ENCODE measurements at regions not wholly inside any gene's neighbourhood (a gene's known extent, or its start where the extent isn't known, plus 50 kb on each side); places are given as distances from the start of the nearest gene placed in this dataset.

- Histone ChIP-seq H3K27ac (ENCODE audit: low read depth, low read length) (no peak overlapping the region), H3K4me3 (ENCODE audit: low read length) (no peak overlapping the region), H3K27me3 (ENCODE audit: control insufficient read depth, low read length) (no peaks in the 10 kb centered on the region), H3K36me3 (ENCODE audit: control insufficient read depth, low read length) (no peaks in the 10 kb centered on the region), H4K20me1 (ENCODE audit: control insufficient read depth, insufficient read depth, low read depth, low read length) (no peaks in the 10 kb centered on the region), H3F3A (ENCODE audit: control insufficient read depth, insufficient read depth) (no peaks in the 10 kb centered on the region), H3K79me2 (ENCODE audit: control insufficient read depth, low read length) (no peaks in the 10 kb centered on the region), H3K9me3 (ENCODE audit: control insufficient read depth, insufficient read depth, low read length) (peaks cover 16% of the 10 kb centered on the region; the same call in 1 of the 2 replicates), H3K4me2 (ENCODE audit: low read length) (no peak overlapping the region), H3K4me1 (ENCODE audit: control insufficient read depth, low read length) (no peaks in the 10 kb centered on the region), H3K9me2 (replicated peaks; ENCODE audit: control insufficient read depth, low read length) (no peaks in the 10 kb centered on the region)
- no peak for TF ChIP-seq EZH2phosphoT487 (IDR thresholded peaks at IDR 0.05; ENCODE audit: borderline replicate concordance, low read length)
- TF ChIP-seq, protein P1, sequence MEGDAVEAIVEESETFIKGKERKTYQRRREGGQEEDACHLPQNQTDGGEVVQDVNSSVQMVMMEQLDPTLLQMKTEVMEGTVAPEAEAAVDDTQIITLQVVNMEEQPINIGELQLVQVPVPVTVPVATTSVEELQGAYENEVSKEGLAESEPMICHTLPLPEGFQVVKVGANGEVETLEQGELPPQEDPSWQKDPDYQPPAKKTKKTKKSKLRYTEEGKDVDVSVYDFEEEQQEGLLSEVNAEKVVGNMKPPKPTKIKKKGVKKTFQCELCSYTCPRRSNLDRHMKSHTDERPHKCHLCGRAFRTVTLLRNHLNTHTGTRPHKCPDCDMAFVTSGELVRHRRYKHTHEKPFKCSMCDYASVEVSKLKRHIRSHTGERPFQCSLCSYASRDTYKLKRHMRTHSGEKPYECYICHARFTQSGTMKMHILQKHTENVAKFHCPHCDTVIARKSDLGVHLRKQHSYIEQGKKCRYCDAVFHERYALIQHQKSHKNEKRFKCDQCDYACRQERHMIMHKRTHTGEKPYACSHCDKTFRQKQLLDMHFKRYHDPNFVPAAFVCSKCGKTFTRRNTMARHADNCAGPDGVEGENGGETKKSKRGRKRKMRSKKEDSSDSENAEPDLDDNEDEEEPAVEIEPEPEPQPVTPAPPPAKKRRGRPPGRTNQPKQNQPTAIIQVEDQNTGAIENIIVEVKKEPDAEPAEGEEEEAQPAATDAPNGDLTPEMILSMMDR (IDR thresholded peaks at IDR 0.05; ENCODE audit: low read depth, low read length, poor library complexity, severe bottlenecking), result no peak
Measured at GRCh38 chr1:30479575-30479974, 243.8 kb downstream of the MATN1 start.

DNA sequence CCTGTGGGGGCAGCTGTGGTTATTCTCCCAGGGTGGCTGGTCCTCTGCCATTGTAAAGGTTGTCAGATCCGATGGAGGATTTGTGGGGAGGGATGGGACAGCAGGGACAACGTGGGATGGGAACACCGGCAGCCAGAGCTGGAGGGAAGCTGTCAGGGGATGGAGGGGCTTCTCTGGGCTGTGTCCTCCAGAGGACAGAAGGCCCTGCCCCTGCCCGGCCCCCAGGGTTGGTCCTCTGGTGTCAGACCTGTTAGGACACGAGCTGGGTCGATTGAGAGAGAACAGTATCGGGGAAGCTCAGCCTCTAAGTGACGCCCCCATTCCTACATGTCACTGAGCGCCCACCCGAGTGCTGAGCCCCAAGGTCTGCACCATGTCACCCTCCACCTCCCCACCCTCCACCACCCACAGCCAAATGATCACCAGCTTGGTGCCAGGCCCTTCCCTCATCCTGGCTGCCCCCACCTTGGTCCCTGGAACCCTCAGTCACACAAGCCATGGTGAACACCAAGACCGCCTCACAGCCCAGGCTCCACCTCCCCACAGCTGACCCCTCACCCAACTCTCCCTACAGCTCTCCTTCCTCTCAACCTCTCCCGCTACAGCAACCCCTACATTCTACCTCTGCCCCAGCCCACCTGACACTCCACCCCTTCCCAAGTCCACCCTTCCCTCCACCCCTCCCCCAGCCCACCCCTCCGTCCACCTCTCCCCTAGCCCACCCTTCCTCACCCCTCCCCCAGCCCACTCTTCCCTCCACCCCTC, 244.4 kb downstream of the MATN1 start:
- H3K4me2 ChIP-seq (ENCODE audit: low read length), result no peak overlapping the region
- H3K9me2 ChIP-seq (replicated peaks; ENCODE audit: control insufficient read depth, low read length), result no peaks in the 10 kb centered on the region
- TF ChIP-seq EZH2phosphoT487 (IDR thresholded peaks at IDR 0.05; ENCODE audit: borderline replicate concordance, low read length), result no peak
- TF ChIP-seq, protein P1 (IDR thresholded peaks at IDR 0.05; ENCODE audit: low read depth, low read length, poor library complexity, severe bottlenecking), result no peak
- no peaks in the 10 kb centered on the region for H3F3A ChIP-seq (ENCODE audit: control insufficient read depth, insufficient read depth)
- no peak overlapping the region for H3K4me3 ChIP-seq (ENCODE audit: low read length)
- peaks cover 16% of the 10 kb centered on the region; the same call in 1 of the 2 replicates for H3K9me3 ChIP-seq (ENCODE audit: control insufficient read depth, insufficient read depth, low read length)
- H3K79me2 ChIP-seq (ENCODE audit: control insufficient read depth, low read length), result no peaks in the 10 kb centered on the region
- no peaks in the 10 kb centered on the region for H3K27me3 ChIP-seq (ENCODE audit: control insufficient read depth, low read length)
- H3K27ac ChIP-seq (ENCODE audit: low read depth, low read length), result no peak overlapping the region
- H3K36me3 ChIP-seq (ENCODE audit: control insufficient read depth, low read length), result no peaks in the 10 kb centered on the region
- no peaks in the 10 kb centered on the region for H3K4me1 ChIP-seq (ENCODE audit: control insufficient read depth, low read length)
- H4K20me1 ChIP-seq (ENCODE audit: control insufficient read depth, insufficient read depth, low read depth, low read length), result no peaks in the 10 kb centered on the region

- TF ChIP-seq EZH2phosphoT487 (IDR thresholded peaks at IDR 0.05; ENCODE audit: borderline replicate concordance, low read length), result no peak
- TF ChIP-seq, protein P1 (IDR thresholded peaks at IDR 0.05; ENCODE audit: low read depth, low read length, poor library complexity, severe bottlenecking), result no peak
- H3K4me1 ChIP-seq (ENCODE audit: control insufficient read depth, low read length), result no peaks in the 10 kb centered on the region
- no peak overlapping the region for H3K4me3 ChIP-seq (ENCODE audit: low read length)
- no peaks in the 10 kb centered on the region for H4K20me1 ChIP-seq (ENCODE audit: control insufficient read depth, insufficient read depth, low read depth, low read length)
- peaks cover 16% of the 10 kb centered on the region; the same call in 1 of the 2 replicates for H3K9me3 ChIP-seq (ENCODE audit: control insufficient read depth, insufficient read depth, low read length)
- H3K27me3 ChIP-seq (ENCODE audit: control insufficient read depth, low read length), result no peaks in the 10 kb centered on the region; the same call in 1 of the 2 replicates
- H3K79me2 ChIP-seq (ENCODE audit: control insufficient read depth, low read length), result no peaks in the 10 kb centered on the region
- H3K4me2 ChIP-seq (ENCODE audit: low read length), result no peak overlapping the region
- no peak overlapping the region for H3K27ac ChIP-seq (ENCODE audit: low read depth, low read length)
- no peaks in the 10 kb centered on the region for H3F3A ChIP-seq (ENCODE audit: control insufficient read depth, insufficient read depth)
- no peaks in the 10 kb centered on the region for H3K36me3 ChIP-seq (ENCODE audit: control insufficient read depth, low read length)
- no peaks in the 10 kb centered on the region for H3K9me2 ChIP-seq (replicated peaks; ENCODE audit: control insufficient read depth, low read length)
Measured at GRCh38 chr1:30478283-30478682, 245.1 kb downstream of the MATN1 start.
